ENCODE measurements at regions not wholly inside any gene's neighbourhood (a gene's known extent, or its start where the extent isn't known, plus 50 kb on each side); places are given as distances from the start of the nearest gene placed in this dataset.
A peak's percentile ranks its signal among the peaks of the same experiment; 100 is the strongest.

GRCh38 chr9:121556580-121556979 lies 56.9 kb upstream of the GGTA1 start:
- Histone ChIP-seq H3K27me3 (no peaks in the 10 kb centered on the region), H3K4me3 (no peak overlapping the region), H3K4me1 (peaks cover 29 to 38% (median 32%) of the 10 kb centered on the region in 4 donors), H3K9me3 (no peaks in the 10 kb centered on the region), H3K27ac (replicated peaks in 1 of 4) (peak overlapping the region; percentile 77 to 85 (median 80)), H3K36me3 (no peaks in the 10 kb centered on the region)
- intact Hi-C loops (cut with DNase I): no loop called here
- no peak for TF ChIP-seq EP300 (IDR thresholded peaks at IDR 0.05)
- no peak for TF ChIP-seq POLR2A (IDR thresholded peaks at IDR 0.05; ENCODE audit: low read depth)
- peak; percentile 28 to 45 for TF ChIP-seq POLR2AphosphoS5 (IDR thresholded peaks at IDR 0.05)
- TF ChIP-seq CTCF (IDR thresholded peaks at IDR 0.05): no peak
- no peak for DNase-seq (ENCODE audit: extremely low spot score)
- 27% methylated on average over 5 of the region's 5 CpGs for WGBS

GRCh38 chr9:121557581-121558447 lies 58.2 kb upstream of the GGTA1 start:
- Histone ChIP-seq H3K4me3 (peak overlapping the region in 1 of 4 donors; percentile 9), H3K9me3 (no peaks in the 10 kb centered on the region), H3K27me3 (no peaks in the 10 kb centered on the region), H3K27ac (replicated peaks in 1 of 4) (peak overlapping the region; percentile 77 to 85 (median 80)), H3K4me1 (peaks cover 29 to 38% (median 32%) of the 10 kb centered on the region in 4 donors), H3K36me3 (no peaks in the 10 kb centered on the region)
- DNase-seq (ENCODE audit: extremely low spot score): no peak
- intact Hi-C loops (cut with DNase I): no loop called here
- TF ChIP-seq POLR2A (IDR thresholded peaks at IDR 0.05; ENCODE audit: low read depth) (no peak), EP300 (IDR thresholded peaks at IDR 0.05) (peak; percentile 59), POLR2AphosphoS5 (IDR thresholded peaks at IDR 0.05) (peak; percentile 48 to 68), CTCF (IDR thresholded peaks at IDR 0.05) (peak in 1 of 3 experiments; percentile 8)
- 9% methylated on average over 6 of the region's 15 CpGs for WGBS

- Histone ChIP-seq H3K4me3 (no peak overlapping the region), H3K4me1 (peaks cover 29 to 38% (median 32%) of the 10 kb centered on the region in 4 donors), H3K9me3 (no peaks in the 10 kb centered on the region), H3K27me3 (no peaks in the 10 kb centered on the region), H3K36me3 (no peaks in the 10 kb centered on the region), H3K27ac (replicated peaks in 1 of 4) (peak overlapping the region; percentile 77 to 85 (median 80))
- WGBS: 62% methylated on average over 7 of the region's 7 CpGs
- no peak for TF ChIP-seq POLR2AphosphoS5 (IDR thresholded peaks at IDR 0.05)
- TF ChIP-seq EP300 (IDR thresholded peaks at IDR 0.05): no peak
- TF ChIP-seq CTCF (IDR thresholded peaks at IDR 0.05): no peak
- TF ChIP-seq POLR2A (IDR thresholded peaks at IDR 0.05; ENCODE audit: low read depth): no peak
- DNase-seq (ENCODE audit: extremely low spot score): no peak
- intact Hi-C loops (cut with DNase I): no loop called here
Measured at GRCh38 chr9:121558473-121558872, 58.8 kb upstream of the GGTA1 start.

GRCh38 chr9:121559183-121559582 lies 59.5 kb upstream of the GGTA1 start:
- Histone ChIP-seq H3K27me3 (no peaks in the 10 kb centered on the region), H3K4me3 (no peak overlapping the region), H3K9me3 (no peaks in the 10 kb centered on the region), H3K36me3 (no peaks in the 10 kb centered on the region), H3K4me1 (peaks cover 29 to 38% (median 32%) of the 10 kb centered on the region in 4 donors), H3K27ac (replicated peaks in 1 of 4) (peak overlapping the region in 3 of 4 donors; percentile 80 to 85 (median 81))
- no peak for TF ChIP-seq POLR2AphosphoS5 (IDR thresholded peaks at IDR 0.05)
- no peak for TF ChIP-seq CTCF (IDR thresholded peaks at IDR 0.05)
- TF ChIP-seq POLR2A (IDR thresholded peaks at IDR 0.05; ENCODE audit: low read depth): no peak
- no peak for TF ChIP-seq EP300 (IDR thresholded peaks at IDR 0.05)
- 84% methylated on average over 7 of the region's 7 CpGs for WGBS
- intact Hi-C loops (cut with DNase I): no loop called here
- DNase-seq (ENCODE audit: extremely low spot score): no peak

All from esophagus muscularis mucosa (tissue), 4 donors.